ENCODE measurements at regions not wholly inside any gene's neighbourhood (a gene's known extent, or its start where the extent isn't known, plus 50 kb on each side); places are given as distances from the start of the nearest gene placed in this dataset.

- H3K9me3 ChIP-seq (ENCODE audit: low read depth), result no peaks in the 10 kb centered on the region
- DNase-seq (ENCODE audit: low read depth in 1 of 2, low spot score in 1 of 2), result no peak
- no peak for TF ChIP-seq CTCF (IDR thresholded peaks at IDR 0.05; ENCODE audit: low read depth, low read length)
- H3K4me1 ChIP-seq (ENCODE audit: low read depth), result no peaks in the 10 kb centered on the region
- no peaks in the 10 kb centered on the region for H3K27me3 ChIP-seq
- H3K4me3 ChIP-seq, result no peak overlapping the region
- no peak overlapping the region for H3K27ac ChIP-seq
- no peaks in the 10 kb centered on the region for H3K36me3 ChIP-seq
Measured at GRCh38 chr13:63351081-63351480, 1935.4 kb upstream of the PCDH20 start.

GRCh38 chr13:63345835-63346234 lies 1930.2 kb upstream of the PCDH20 start:
- no peak for TF ChIP-seq CTCF (IDR thresholded peaks at IDR 0.05; ENCODE audit: low read depth, low read length)
- no peaks in the 10 kb centered on the region for H3K9me3 ChIP-seq (ENCODE audit: low read depth)
- no peak overlapping the region for H3K4me3 ChIP-seq
- H3K27me3 ChIP-seq, result no peaks in the 10 kb centered on the region
- DNase-seq (ENCODE audit: low read depth in 1 of 2, low spot score in 1 of 2), result no peak
- no peak overlapping the region for H3K27ac ChIP-seq
- H3K4me1 ChIP-seq (ENCODE audit: low read depth), result no peaks in the 10 kb centered on the region
- no peaks in the 10 kb centered on the region for H3K36me3 ChIP-seq

GRCh38 chr13:63344711-63345110 lies 1929.1 kb upstream of the PCDH20 start:
- no peak for TF ChIP-seq CTCF (IDR thresholded peaks at IDR 0.05; ENCODE audit: low read depth, low read length)
- H3K36me3 ChIP-seq, result no peaks in the 10 kb centered on the region
- DNase-seq (ENCODE audit: low read depth in 1 of 2, low spot score in 1 of 2), result no peak

GRCh38 chr13:63337921-63338320 lies 1922.3 kb upstream of the PCDH20 start:
- Histone ChIP-seq H3K36me3 (no peaks in the 10 kb centered on the region), H3K27me3 (no peaks in the 10 kb centered on the region), H3K4me3 (no peak overlapping the region), H3K4me1 (ENCODE audit: low read depth) (no peaks in the 10 kb centered on the region), H3K27ac (no peak overlapping the region), H3K9me3 (ENCODE audit: low read depth) (no peaks in the 10 kb centered on the region)
- TF ChIP-seq CTCF (IDR thresholded peaks at IDR 0.05; ENCODE audit: low read depth, low read length), result no peak
- DNase-seq (ENCODE audit: low read depth in 1 of 2, low spot score in 1 of 2), result no peak

More at GRCh38 chr13:63344711-63345110, 1929.1 kb upstream of the PCDH20 start:
- no peak overlapping the region for H3K4me3 ChIP-seq
- no peaks in the 10 kb centered on the region for H3K4me1 ChIP-seq (ENCODE audit: low read depth)
- H3K27ac ChIP-seq, result no peak overlapping the region
- H3K27me3 ChIP-seq, result no peaks in the 10 kb centered on the region
- no peaks in the 10 kb centered on the region for H3K9me3 ChIP-seq (ENCODE audit: low read depth)

GRCh38 chr13:63337041-63337440 lies 1921.4 kb upstream of the PCDH20 start:
- no peak for TF ChIP-seq CTCF (IDR thresholded peaks at IDR 0.05; ENCODE audit: low read depth, low read length)
- Histone ChIP-seq H3K27ac (no peak overlapping the region), H3K27me3 (no peaks in the 10 kb centered on the region), H3K36me3 (no peaks in the 10 kb centered on the region), H3K9me3 (ENCODE audit: low read depth) (no peaks in the 10 kb centered on the region), H3K4me3 (no peak overlapping the region), H3K4me1 (ENCODE audit: low read depth) (no peaks in the 10 kb centered on the region)
- DNase-seq (ENCODE audit: low read depth in 1 of 2, low spot score in 1 of 2), result no peak

- Histone ChIP-seq H3K36me3 (no peaks in the 10 kb centered on the region), H3K4me1 (ENCODE audit: low read depth) (no peaks in the 10 kb centered on the region), H3K27ac (no peak overlapping the region), H3K27me3 (no peaks in the 10 kb centered on the region), H3K9me3 (ENCODE audit: low read depth) (no peaks in the 10 kb centered on the region), H3K4me3 (no peak overlapping the region)
- no peak for TF ChIP-seq CTCF (IDR thresholded peaks at IDR 0.05; ENCODE audit: low read depth, low read length)
- DNase-seq (ENCODE audit: low read depth in 1 of 2, low spot score in 1 of 2), result no peak
Measured at GRCh38 chr13:63336549-63336948, 1920.9 kb upstream of the PCDH20 start.
